ENCODE measurements at regions not wholly inside any gene's neighbourhood (a gene's known extent, or its start where the extent isn't known, plus 50 kb on each side); places are given as distances from the start of the nearest gene placed in this dataset.

- no peak for DNase-seq (ENCODE audit: low spot score)
- intact Hi-C loops (cut with DNase I) = no loop called here
These were observed 132.5 kb downstream of the LSM5 start for GRCh38 chr7:32357535-32358277.

- no peak for DNase-seq (ENCODE audit: low spot score)
- intact Hi-C loops (cut with DNase I) = loop anchor here (5.0 to 10.0 kb wide), 2 partner anchors 130 to 603 kb away; no protein-coding TSS in a partner anchor
These were observed 142.8 kb downstream of the LSM5 start for GRCh38 chr7:32347244-32347828.

- intact Hi-C loops (cut with DNase I) = loop anchor here (5.0 to 10.0 kb wide), 2 partner anchors 129 to 601 kb away; no protein-coding TSS in a partner anchor
- DNase-seq (ENCODE audit: low spot score) = no peak
These were observed 143.9 kb downstream of the LSM5 start for GRCh38 chr7:32346253-32346652.

- no peak for DNase-seq (ENCODE audit: low spot score)
- intact Hi-C loops (cut with DNase I) = no loop called here
These were observed 153.5 kb downstream of the LSM5 start for GRCh38 chr7:32336726-32337125.

GRCh38 chr7:32335107-32335506, 155.1 kb downstream of the LSM5 start:
- intact Hi-C loops (cut with DNase I) = no loop called here
- DNase-seq (ENCODE audit: low spot score) = no peak

- DNase-seq (ENCODE audit: low spot score) = no peak
- intact Hi-C loops (cut with DNase I) = no loop called here
These were observed 159.6 kb downstream of the LSM5 start for GRCh38 chr7:32330602-32331001.

- no peak for DNase-seq (ENCODE audit: low spot score)
- intact Hi-C loops (cut with DNase I) = no loop called here
These were observed 164.1 kb downstream of the LSM5 start for GRCh38 chr7:32326078-32326477.

GRCh38 chr7:32323712-32324111, 166.5 kb downstream of the LSM5 start:
- intact Hi-C loops (cut with DNase I) = no loop called here
- no peak for DNase-seq (ENCODE audit: low spot score)

GRCh38 chr7:32319012-32319382, 171.2 kb downstream of the LSM5 start:
- intact Hi-C loops (cut with DNase I) = no loop called here
- no peak for DNase-seq (ENCODE audit: low spot score)

GRCh38 chr7:32318300-32319011, 171.7 kb downstream of the LSM5 start:
- no peak for DNase-seq (ENCODE audit: low spot score)

GRCh38 chr7:32316839-32317238, 173.3 kb downstream of the LSM5 start:
- no peak for DNase-seq (ENCODE audit: low spot score)
- intact Hi-C loops (cut with DNase I) = no loop called here

More at GRCh38 chr7:32318300-32319011, 171.7 kb downstream of the LSM5 start:
- intact Hi-C loops (cut with DNase I) = no loop called here

GRCh38 chr7:32314761-32315160, 175.4 kb downstream of the LSM5 start:
- intact Hi-C loops (cut with DNase I) = no loop called here
- DNase-seq (ENCODE audit: low spot score) = no peak

GRCh38 chr7:32301427-32301826, 188.8 kb downstream of the LSM5 start:
- DNase-seq (ENCODE audit: low spot score) = no peak
- intact Hi-C loops (cut with DNase I) = no loop called here

GRCh38 chr7:32299133-32299702, 191.0 kb downstream of the LSM5 start:
- no peak for DNase-seq (ENCODE audit: low spot score)
- intact Hi-C loops (cut with DNase I) = no loop called here

GRCh38 chr7:32298408-32299132, 191.6 kb downstream of the LSM5 start:
- DNase-seq (ENCODE audit: low spot score) = no peak
- intact Hi-C loops (cut with DNase I) = no loop called here

GRCh38 chr7:32293833-32294232, 196.3 kb downstream of the LSM5 start:
- DNase-seq (ENCODE audit: low spot score) = no peak
- intact Hi-C loops (cut with DNase I) = no loop called here

GRCh38 chr7:32289651-32290414, 200.3 kb downstream of the LSM5 start:
- no peak for DNase-seq (ENCODE audit: low spot score)
- intact Hi-C loops (cut with DNase I) = no loop called here

- intact Hi-C loops (cut with DNase I) = no loop called here
- DNase-seq (ENCODE audit: low spot score) = no peak
These were observed 204.5 kb downstream of the LSM5 start for GRCh38 chr7:32285698-32286097.

- intact Hi-C loops (cut with DNase I) = no loop called here
These were observed 206.6 kb downstream of the LSM5 start for GRCh38 chr7:32283546-32283945.

More at GRCh38 chr7:32283546-32283945, 206.6 kb downstream of the LSM5 start:
- DNase-seq (ENCODE audit: low spot score) = no peak
